IMR-90 (cell line): ENCODE measurements at regions not wholly inside any gene's neighbourhood (a gene's known extent, or its start where the extent isn't known, plus 50 kb on each side); places are given as distances from the start of the nearest gene placed in this dataset.

Experiments used
- ATAC-seq: fragments of 200-7000 bp; cut with Tn5 transposase; 2 replicates; pipeline ENCODE4 v1.9.1; 2020; ENCODE audit warnings: low read depth, mild to moderate bottlenecking, moderate library complexity
- BruUV-seq: library from RNA; stranded (reverse); fragments of 400-500 nt; replicated peaks from 2 replicates; lab custom pipeline; 2021; lab: Mats Ljungman, UMichigan
- CTCF ChIA-PET: fragments of 300-600 bp; formaldehyde crosslinking; extraction: SDS; loops from one replicate; lab custom pipeline; 2021; ENCODE audit warnings: antibody characterized with exemption; lab: Yijun Ruan, JAX
- POLR2A ChIA-PET: fragments of 300-600 bp; sonication (Branson Sonifier 250); formaldehyde crosslinking; loops from one replicate; lab custom pipeline; 2022; ENCODE audit warnings: antibody characterized with exemption; ENCODE audit not compliant: unreplicated experiment; lab: Charles Lee
- DNase-seq: peaks from one replicate; pipeline ENCODE4 v3.0.0; 2013
- H2AFZ ChIP-seq: replicated peaks from 2 replicates; pipeline ENCODE3; 2013; ENCODE audit warnings: low read length, mild to moderate bottlenecking; ENCODE audit not compliant: poor library complexity
- H2AK5ac ChIP-seq: 2 replicates; pipeline ENCODE4 v1.6.1; 2013; ENCODE audit warnings: low read depth, low read length, inconsistent platforms
- H2AK9ac ChIP-seq: replicated peaks from 2 replicates; pipeline ENCODE3; 2013; ENCODE audit warnings: mild to moderate bottlenecking, low read depth, low read length, moderate library complexity; ENCODE audit not compliant: poor library complexity
- H2BK120ac ChIP-seq: 2 replicates; pipeline ENCODE4 v1.6.1; 2013; ENCODE audit warnings: low read depth, low read length, inconsistent platforms
- H2BK15ac ChIP-seq: 3 replicates; pipeline ENCODE4 v1.6.1; 2013; ENCODE audit warnings: low read depth, low read length, inconsistent platforms
- H2BK20ac ChIP-seq: 2 replicates; pipeline ENCODE4 v1.6.1; 2013; ENCODE audit warnings: low read depth, mild to moderate bottlenecking, inconsistent platforms, low read length, moderate library complexity
- H2BK5ac ChIP-seq: 2 replicates; pipeline ENCODE4 v1.6.1; 2013; ENCODE audit warnings: mild to moderate bottlenecking, low read depth, low read length, inconsistent platforms; ENCODE audit not compliant: poor library complexity, severe bottlenecking
- H3K14ac ChIP-seq: replicated peaks from 2 replicates; pipeline ENCODE4 v1.6.1; 2013; ENCODE audit warnings: low read depth, low read length, inconsistent platforms
- H3K18ac ChIP-seq: 2 replicates; pipeline ENCODE4 v1.6.1; 2013; ENCODE audit warnings: low read depth, low read length, control low read depth
- H3K23ac ChIP-seq: 2 replicates; pipeline ENCODE4 v1.6.1; 2013; ENCODE audit warnings: low read depth, low read length, inconsistent platforms
- H3K27ac ChIP-seq: 2 replicates; pipeline ENCODE4 v1.5.1; 2013; ENCODE audit warnings: mild to moderate bottlenecking, control low read depth, low read length; ENCODE audit not compliant: insufficient read depth
- H3K27me3 ChIP-seq: 2 replicates; pipeline ENCODE4 v1.6.1; 2013; ENCODE audit warnings: low read length; ENCODE audit not compliant: control insufficient read depth, insufficient read depth
- H3K36me3 ChIP-seq: 2 replicates; pipeline ENCODE4 v1.6.1; 2013; ENCODE audit warnings: low read length, mixed read lengths; ENCODE audit not compliant: control insufficient read depth, insufficient read depth
- H3K4ac ChIP-seq: 2 replicates; pipeline ENCODE4 v1.6.1; 2013; ENCODE audit warnings: low read depth, low read length, inconsistent platforms
- H3K4me1 ChIP-seq: 2 replicates; pipeline ENCODE4 v1.6.1; 2013; ENCODE audit warnings: low read length, mixed read lengths; ENCODE audit not compliant: control insufficient read depth, insufficient read depth
- H3K4me2 ChIP-seq: 2 replicates; pipeline ENCODE4 v1.6.1; 2013; ENCODE audit warnings: low read depth, mild to moderate bottlenecking, control low read depth, low read length, moderate library complexity
- H3K4me3 ChIP-seq: 2 replicates; pipeline ENCODE4 v1.5.1; 2013; ENCODE audit warnings: low read depth, mild to moderate bottlenecking, control low read depth, low read length, moderate library complexity; ENCODE audit not compliant: insufficient read depth
- H3K56ac ChIP-seq: 2 replicates; pipeline ENCODE4 v1.6.1; 2013; ENCODE audit warnings: low read length, inconsistent platforms; ENCODE audit not compliant: insufficient read depth; ENCODE audit errors: extremely low read depth
- H3K79me1 ChIP-seq, 2 experiments: 2 replicates each; pipeline ENCODE4 v1.6.1; 2013; ENCODE audit warnings: low read length in 2 of 2, inconsistent platforms in 1 of 2, low read depth in 1 of 2
- H3K9ac ChIP-seq: 2 replicates; pipeline ENCODE4 v1.6.1; 2013; ENCODE audit warnings: low read depth, low read length, control low read depth
- H3K9me1 ChIP-seq: 2 replicates; pipeline ENCODE4 v1.6.1; 2013; ENCODE audit warnings: low read length, inconsistent platforms; ENCODE audit not compliant: insufficient read depth
- H3K9me3 ChIP-seq: 2 replicates; pipeline ENCODE4 v1.6.1; 2013; ENCODE audit warnings: low read length; ENCODE audit not compliant: control insufficient read depth, insufficient read depth
- H4K20me1 ChIP-seq: 2 replicates; pipeline ENCODE4 v1.6.1; 2013; ENCODE audit warnings: low read length, inconsistent platforms; ENCODE audit not compliant: insufficient read depth
- H4K5ac ChIP-seq: 2 replicates; pipeline ENCODE4 v1.6.1; 2013; ENCODE audit warnings: mild to moderate bottlenecking, low read depth, low read length, control low read depth
- H4K8ac ChIP-seq, 2 experiments: 2 replicates each; pipeline ENCODE4 v1.6.1; 2013; ENCODE audit warnings: low read depth in 2 of 2, low read length in 2 of 2, control low read depth in 1 of 2, inconsistent platforms in 1 of 2
- H4K91ac ChIP-seq: 2 replicates; pipeline ENCODE4 v1.6.1; 2013; ENCODE audit warnings: low read depth, low read length, inconsistent platforms; ENCODE audit not compliant: insufficient read depth
- CHD1 ChIP-seq: IDR thresholded peaks from 2 replicates; pipeline ENCODE4 v1.6.1; 2012; ENCODE audit warnings: low read depth, low read length, improper control_type of control experiment
- CTCF ChIP-seq: conservative IDR thresholded peaks from 2 replicates; pipeline ENCODE4 v1.5.1; 2012; ENCODE audit warnings: mild to moderate bottlenecking, low read depth, low read length, improper control_type of control experiment
- ELK1 ChIP-seq: fragments of 150-350 bp; IDR thresholded peaks from 2 replicates; pipeline ENCODE4 v1.6.1; 2016; ENCODE audit warnings: low read depth, mild to moderate bottlenecking, low read length, moderate library complexity, borderline replicate concordance
- FOS ChIP-seq: fragments of 150-350 bp; IDR thresholded peaks from 2 replicates; pipeline ENCODE4 v1.6.1; 2016; ENCODE audit warnings: low read depth, low read length
- MAFK ChIP-seq: IDR thresholded peaks from 2 replicates; pipeline ENCODE4 v1.6.1; 2012; ENCODE audit warnings: low read depth, low read length, improper control_type of control experiment
- MAZ ChIP-seq: IDR thresholded peaks from 2 replicates; pipeline ENCODE4 v1.6.1; 2012; ENCODE audit warnings: low read depth, mild to moderate bottlenecking, low read length, improper control_type of control experiment, moderate library complexity, borderline replicate concordance
- MXI1 ChIP-seq: IDR thresholded peaks from 2 replicates; pipeline ENCODE4 v1.6.1; 2012; ENCODE audit warnings: low read depth, mild to moderate bottlenecking, low read length, moderate library complexity, borderline replicate concordance
- NFE2L2 ChIP-seq: fragments of 150-350 bp; IDR thresholded peaks from 2 replicates; pipeline ENCODE4 v1.6.1; 2016; ENCODE audit warnings: low read depth, mild to moderate bottlenecking, low read length
- POLR2A ChIP-seq: IDR thresholded peaks from 2 replicates; pipeline ENCODE4 v1.6.1; 2012; ENCODE audit warnings: mild to moderate bottlenecking, low read depth, low read length
- RAD21 ChIP-seq: IDR thresholded peaks from 2 replicates; pipeline ENCODE4 v1.6.1; 2012; ENCODE audit warnings: low read length, improper control_type of control experiment
- RFX5 ChIP-seq: IDR thresholded peaks from 2 replicates; pipeline ENCODE4 v1.8.0; 2012; ENCODE audit warnings: low read depth, mild to moderate bottlenecking, low read length, moderate library complexity
- USF2 ChIP-seq: fragments of 150-350 bp; IDR thresholded peaks from 2 replicates; pipeline ENCODE4 v1.6.1; 2017; ENCODE audit warnings: mild to moderate bottlenecking, antibody characterized with exemption, low read length, low read depth
- WGBS, 2 experiments: methylation state at CpG; one replicate each; pipeline versions ENCODE4 v1.1.5 to v1.1.7; 2013; ENCODE audit warnings: missing lambda C conversion rate in 2 of 2; ENCODE audit not compliant: insufficient read length in 1 of 2; ENCODE audit errors: extremely low coverage in 2 of 2; 5-methylcytosine and 5-hydroxymethylcytosine counted together
- dilution Hi-C: fragments of 300-500 bp; cut with HindIII; formaldehyde crosslinking; loops from one replicate; pipeline ENCODE4 v1.14.3; 2018; ENCODE audit warnings: low sequenced_read_pairs; ENCODE audit not compliant: unreplicated experiment
- in situ Hi-C: fragments of 300-500 bp; cut with MboI; formaldehyde crosslinking; loops from 3 replicates; pipeline ENCODE4 v1.14.3; 2019; ENCODE audit warnings: low sequenced_read_pairs, inconsistent platforms, mixed read lengths
- intact Hi-C: fragments of 100-400 bp; cut with micrococcal nuclease; formaldehyde crosslinking; loops from 2 replicates; pipeline ENCODE4 v1.10.0; 2022

- H3K36me3 ChIP-seq: no peaks in the 10 kb centered on the region
- 25% methylated on average over 1 of the region's 9 CpGs; no CpG with 5 or more reads in 1 of the 2 experiments for WGBS, 2 experiments
- peak overlapping the region; percentile 71 for H3K18ac ChIP-seq
- peak overlapping the region; percentile 24; the same call in 1 of the 2 replicates for H3K56ac ChIP-seq
- H3K79me1 ChIP-seq: no peaks in the 10 kb centered on the region; a peak in 1 of 4 replicates
- H4K8ac ChIP-seq: peak overlapping the region; percentile 27 to 94; a peak in 3 of 4 replicates
- H3K14ac ChIP-seq: peak overlapping the region; percentile 96
- in situ Hi-C loops (no loop called here), dilution Hi-C loops (no loop called here), intact Hi-C loops (no loop called here)
- TF ChIP-seq CHD1 (no peak), RFX5 (no peak), FOS (no peak), MAZ (no peak), ELK1 (no peak), CTCF (no peak), POLR2A (no peak), RAD21 (no peak), MXI1 (no peak), MAFK (no peak), NFE2L2 (no peak), USF2 (no peak)
- peak overlapping the region; percentile 70 for H3K4ac ChIP-seq
- DNase-seq (no peak), ATAC-seq (peak; percentile 42)
- no TSS peak for BruUV-seq
- H3K23ac ChIP-seq: peak overlapping the region; percentile 35; the same call in 1 of the 2 replicates
- H3K9me3 ChIP-seq: no peaks in the 10 kb centered on the region
- no peak overlapping the region for H3K4me3 ChIP-seq
- peaks cover 13% of the 10 kb centered on the region for H3K9me1 ChIP-seq
- peak overlapping the region; percentile 72 for H2BK20ac ChIP-seq
- H4K5ac ChIP-seq: peak overlapping the region; percentile 70
- H3K27me3 ChIP-seq: no peaks in the 10 kb centered on the region
- POLR2A ChIA-PET: interaction anchor here (1.0 kb wide), 1 partner anchor 259 kb away, joined by 3 read pairs; the partner anchor contains the start of gene CEBPB
- peak overlapping the region; percentile 48 for H3K4me2 ChIP-seq
- peak overlapping the region; percentile 21; the same call in 1 of the 2 replicates for H3K9ac ChIP-seq
- H2BK120ac ChIP-seq: peak overlapping the region; percentile 98
- H2BK15ac ChIP-seq: peak overlapping the region; percentile 80; the same call in 2 of the 3 replicates
- CTCF ChIA-PET: no interaction called here
- H2BK5ac ChIP-seq: peak overlapping the region; percentile 22
- H4K91ac ChIP-seq: peak overlapping the region; percentile 85
- H3K4me1 ChIP-seq: peaks cover 18% of the 10 kb centered on the region
- H4K20me1 ChIP-seq: no peaks in the 10 kb centered on the region
- peak overlapping the region; percentile 79 for H2AFZ ChIP-seq
- peak overlapping the region; percentile 90 for H2AK5ac ChIP-seq
- no peak overlapping the region for H2AK9ac ChIP-seq
- H3K27ac ChIP-seq: peak overlapping the region; percentile 38
Observed at GRCh38 chr20:50449738-50450492, 60.3 kb upstream of the PTPN1 start.
